Activated CD4-positive, alpha-beta T cell treated with anti-CD3 and anti-CD28 coated beads, Interleukin-2, amount 50 U/mL, for 16 hours (primary cell): ENCODE measurements at regions not wholly inside any gene's neighbourhood (a gene's known extent, or its start where the extent isn't known, plus 50 kb on each side); places are given as distances from the start of the nearest gene placed in this dataset.

Experiments used
- DNase-seq: peaks from one replicate; pipeline ENCODE4 v3.0.0-alpha.2; 2020

DNA sequence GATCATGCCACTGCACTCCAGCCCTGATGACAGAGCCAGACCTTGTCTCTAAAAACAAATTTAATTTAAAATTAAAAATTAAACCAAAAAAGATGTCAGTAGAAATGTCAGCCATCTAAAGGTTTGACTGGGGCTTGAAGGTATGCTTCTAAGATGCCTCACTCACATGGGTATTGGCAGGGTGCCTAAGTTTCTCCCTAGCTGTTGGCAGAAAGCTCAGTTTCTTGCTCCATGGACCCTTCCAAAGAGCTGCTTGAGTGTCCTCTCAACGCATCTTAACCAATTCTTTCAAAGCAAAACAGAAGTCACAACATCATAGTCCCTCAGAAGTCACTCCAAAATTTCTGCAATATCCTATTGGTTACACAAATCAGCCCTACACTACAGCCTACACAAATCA lies 231.0 kb upstream of the ADGRL2 start:
- no peak for DNase-seq

- no peak for DNase-seq
Measured at GRCh38 chr1:81563632-81564031, 237.1 kb upstream of the ADGRL2 start.

DNA sequence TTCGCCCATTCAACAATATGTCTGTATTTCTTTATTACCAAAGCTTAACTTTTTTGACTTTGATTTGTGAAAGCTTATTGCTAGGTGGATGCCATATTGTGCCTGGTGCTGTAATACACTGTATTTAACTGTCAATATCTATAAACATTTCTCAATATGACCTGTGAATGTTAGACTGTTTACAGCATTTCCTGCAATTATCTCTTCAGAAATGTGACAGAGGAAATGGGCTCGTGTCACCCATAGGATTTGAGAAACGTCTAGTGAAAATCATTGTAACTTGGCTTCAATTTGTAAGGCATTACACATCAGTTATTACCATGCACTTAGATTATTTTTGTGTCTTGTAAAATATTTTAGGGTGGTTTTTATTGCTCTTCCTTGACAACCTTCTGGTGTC lies 237.8 kb upstream of the ADGRL2 start:
- no peak for DNase-seq

GRCh38 chr1:81560629-81561028 lies 240.1 kb upstream of the ADGRL2 start:
- DNase-seq, result no peak

GRCh38 chr1:81559662-81560350 lies 240.9 kb upstream of the ADGRL2 start:
- no peak for DNase-seq

DNA sequence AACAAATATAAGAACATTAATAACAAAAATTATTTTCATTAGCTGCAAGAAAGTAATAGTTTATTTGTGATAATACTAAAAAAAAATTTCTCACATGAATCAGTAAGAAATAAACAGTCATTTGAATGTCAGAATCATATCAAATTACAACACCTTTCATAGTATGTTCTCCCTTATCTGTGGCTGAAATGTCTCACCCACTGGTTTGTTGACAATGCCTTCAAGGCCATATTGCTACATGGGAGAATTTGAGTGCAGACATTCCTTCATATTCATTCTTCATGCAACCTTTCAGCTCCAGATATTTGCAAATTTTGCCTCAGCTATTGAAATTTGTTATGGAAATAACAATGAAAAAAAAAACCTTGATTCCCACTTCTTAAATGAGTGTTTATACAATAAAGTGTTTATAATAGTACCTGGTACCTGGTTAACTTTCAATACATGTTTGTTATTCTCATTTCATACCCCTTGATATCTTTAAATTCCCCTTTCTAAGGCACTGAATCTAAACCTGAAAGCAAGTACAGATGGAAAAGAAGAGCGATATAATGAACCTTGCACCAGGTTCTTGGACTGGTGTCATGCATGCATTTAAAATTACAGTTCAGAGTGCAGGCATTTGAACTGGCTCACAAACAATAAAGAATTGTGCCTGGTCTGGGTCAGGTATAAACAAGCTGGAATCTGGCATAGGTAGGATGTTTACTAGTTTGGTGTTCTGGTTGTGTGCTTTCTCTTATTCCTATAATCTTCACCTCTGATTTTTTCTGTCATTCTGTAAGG lies 242.2 kb upstream of the ADGRL2 start:
- DNase-seq, result no peak

DNA sequence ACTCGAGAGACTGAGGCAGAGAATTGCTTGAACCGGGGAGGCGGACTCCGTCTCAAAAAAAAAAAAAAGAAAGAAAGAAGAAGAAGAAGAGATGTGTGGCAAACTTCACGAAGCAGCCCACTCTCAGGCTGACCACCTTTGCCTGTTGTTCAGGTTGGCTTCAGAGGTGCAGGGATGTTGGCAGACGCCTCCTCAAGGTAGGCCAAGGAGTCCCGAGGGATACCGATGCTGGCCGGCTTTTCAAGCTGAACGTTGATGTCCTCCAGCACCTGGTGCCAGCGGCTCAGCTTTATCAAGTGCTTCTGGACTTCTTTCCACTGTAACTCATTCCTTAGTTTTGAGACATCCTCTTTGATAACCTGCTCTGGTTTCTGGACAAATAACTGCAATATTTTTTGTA lies 243.8 kb upstream of the ADGRL2 start:
- DNase-seq, result no peak

GRCh38 chr1:81554534-81554933 lies 246.2 kb upstream of the ADGRL2 start:
- DNase-seq, result no peak

GRCh38 chr1:81554108-81554507 lies 246.6 kb upstream of the ADGRL2 start:
- no peak for DNase-seq

DNA sequence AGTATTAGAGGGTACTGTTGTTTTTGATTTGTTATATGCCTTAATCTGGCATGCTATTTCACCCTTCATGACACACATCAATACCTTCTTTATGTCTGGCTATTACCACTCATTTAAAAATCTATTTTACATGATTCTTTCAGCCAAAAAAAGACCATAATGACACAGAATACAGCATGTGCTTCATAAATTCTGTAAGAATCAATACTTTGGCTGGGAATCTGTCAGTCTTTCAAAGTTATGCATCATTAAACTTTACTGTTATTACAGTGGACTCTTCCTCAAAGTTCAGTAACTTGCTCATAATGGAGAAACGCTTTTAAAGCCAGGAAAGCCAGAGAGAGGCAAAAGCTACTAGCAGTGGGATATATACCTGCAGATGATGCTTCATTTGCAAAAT lies 247.2 kb upstream of the ADGRL2 start:
- DNase-seq, result no peak

- no peak for DNase-seq
Measured at GRCh38 chr1:81551946-81552345, 248.8 kb upstream of the ADGRL2 start.

DNA sequence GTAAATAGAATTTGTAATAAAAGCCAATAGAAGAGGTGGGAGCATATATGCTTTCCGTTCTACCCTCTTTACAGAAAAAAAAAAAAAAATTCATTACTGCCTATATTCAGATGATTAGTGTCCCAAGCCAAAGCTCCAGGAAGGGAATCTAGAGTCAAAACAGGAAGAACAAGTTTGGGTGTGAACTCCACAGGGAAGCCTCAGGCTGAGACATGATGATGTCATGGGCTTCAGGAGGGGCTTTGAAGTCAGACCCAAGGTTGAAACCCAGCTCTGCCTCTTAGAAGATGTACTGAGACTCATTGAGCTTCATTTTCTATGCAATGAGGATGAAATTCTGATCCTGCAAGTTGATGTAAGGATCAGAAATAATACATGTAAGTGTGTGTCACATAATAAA lies 250.0 kb upstream of the ADGRL2 start:
- DNase-seq, result no peak

GRCh38 chr1:81549588-81550127 lies 251.1 kb upstream of the ADGRL2 start:
- peak; percentile 20 for DNase-seq

DNA sequence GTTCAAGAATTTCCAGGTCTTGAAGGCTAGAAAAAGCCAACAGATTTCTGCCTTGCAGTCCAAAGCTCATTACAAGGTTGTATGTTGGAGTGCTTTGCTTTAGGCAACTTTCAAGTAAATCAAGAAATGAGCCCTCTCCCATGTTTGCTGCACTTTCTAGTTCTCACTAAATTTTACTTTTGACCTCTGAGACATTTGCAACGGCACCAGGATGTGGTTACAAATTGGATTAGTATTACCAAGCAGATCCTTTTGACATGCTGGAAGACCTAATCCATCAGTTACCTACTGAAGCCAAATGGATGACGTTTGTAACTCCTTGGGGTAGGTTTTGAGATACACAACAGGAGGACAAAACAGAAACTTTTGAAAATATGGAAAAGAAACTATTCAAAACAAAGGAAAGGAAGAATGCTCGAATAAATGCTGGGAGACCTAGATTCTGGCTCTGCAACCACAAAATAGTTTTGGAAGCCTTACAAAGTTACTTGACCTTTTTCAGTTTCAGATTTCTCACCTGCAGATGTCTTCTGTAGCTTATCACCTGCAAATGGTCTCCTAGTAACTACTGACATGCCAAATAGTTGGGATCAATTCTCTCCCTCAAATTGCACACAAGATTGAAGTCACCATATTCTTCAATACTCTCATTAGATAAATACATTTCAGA lies 251.7 kb upstream of the ADGRL2 start:
- peak; percentile 50 for DNase-seq

DNA sequence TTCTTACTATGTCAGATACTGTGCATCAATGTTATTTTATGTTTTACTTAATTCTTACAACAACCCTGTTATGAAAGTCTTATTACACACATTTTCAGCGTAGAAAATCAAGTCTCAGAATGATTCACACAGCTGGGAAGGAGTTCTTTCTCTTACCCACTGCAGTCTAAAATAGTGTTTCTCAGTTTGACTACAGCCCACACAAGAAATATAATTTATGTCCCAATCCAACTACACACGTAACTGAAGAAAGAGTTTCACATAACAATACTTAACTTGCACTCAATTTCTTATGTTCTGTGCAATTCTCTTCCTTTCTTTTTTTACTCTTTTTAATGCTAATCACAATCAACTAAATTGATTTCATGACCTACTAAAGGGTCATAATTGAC lies 252.8 kb upstream of the ADGRL2 start:
- DNase-seq, result peak; percentile 52

DNA sequence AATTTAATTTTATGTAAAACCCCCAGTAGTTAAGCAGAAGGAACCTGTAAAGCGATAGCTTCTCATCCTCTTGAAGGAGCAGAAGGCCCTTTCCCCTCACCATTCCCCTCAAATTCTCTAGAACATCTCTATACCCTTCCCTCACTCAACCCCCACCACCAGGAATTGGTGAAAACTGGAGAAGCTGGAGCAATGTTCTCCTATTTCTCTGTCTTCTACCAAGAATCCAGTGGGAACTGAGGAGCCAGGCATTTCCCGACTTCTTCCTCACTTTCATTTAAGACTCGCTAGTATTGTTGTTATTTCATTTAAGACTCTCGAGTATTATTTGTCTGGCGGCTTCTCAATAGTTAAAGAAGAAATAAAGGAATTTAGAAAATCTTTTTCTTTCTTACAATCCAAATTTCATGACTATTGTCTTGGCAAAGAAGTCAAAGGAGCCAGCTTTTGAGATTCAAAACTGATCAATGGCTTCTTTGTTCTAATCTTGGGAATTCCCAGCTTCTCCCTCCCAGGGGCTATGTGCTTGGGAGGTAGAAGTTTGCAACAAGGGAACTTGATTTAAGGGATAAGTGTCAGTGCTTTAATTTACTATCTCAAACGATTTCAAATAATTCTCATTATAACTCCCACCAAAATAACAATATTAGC lies 253.3 kb upstream of the ADGRL2 start:
- no peak for DNase-seq

DNA sequence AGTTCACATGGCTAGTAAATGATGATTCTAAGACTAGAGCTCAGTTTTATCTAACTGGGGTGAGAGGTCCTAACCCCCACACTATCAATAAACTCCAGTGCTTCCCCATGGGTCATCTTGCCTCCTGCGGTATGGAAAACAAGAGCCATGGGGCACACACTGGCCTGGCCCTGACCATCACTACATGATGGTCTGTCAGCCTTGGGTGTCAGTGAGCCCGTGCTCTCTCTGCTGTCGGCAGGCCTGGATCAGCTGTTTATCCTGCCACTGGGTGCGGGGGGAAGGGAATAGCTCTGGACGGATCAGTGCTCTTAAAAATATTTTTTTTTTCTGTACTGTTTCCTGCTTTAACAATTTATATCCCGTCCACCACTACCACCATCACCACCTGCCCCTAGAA lies 255.0 kb upstream of the ADGRL2 start:
- DNase-seq, result no peak

GRCh38 chr1:81543764-81544163 lies 257.0 kb upstream of the ADGRL2 start:
- no peak for DNase-seq

GRCh38 chr1:81542196-81542595 lies 258.5 kb upstream of the ADGRL2 start:
- no peak for DNase-seq

- no peak for DNase-seq
Measured at GRCh38 chr1:81540216-81540615, 260.5 kb upstream of the ADGRL2 start.

DNA sequence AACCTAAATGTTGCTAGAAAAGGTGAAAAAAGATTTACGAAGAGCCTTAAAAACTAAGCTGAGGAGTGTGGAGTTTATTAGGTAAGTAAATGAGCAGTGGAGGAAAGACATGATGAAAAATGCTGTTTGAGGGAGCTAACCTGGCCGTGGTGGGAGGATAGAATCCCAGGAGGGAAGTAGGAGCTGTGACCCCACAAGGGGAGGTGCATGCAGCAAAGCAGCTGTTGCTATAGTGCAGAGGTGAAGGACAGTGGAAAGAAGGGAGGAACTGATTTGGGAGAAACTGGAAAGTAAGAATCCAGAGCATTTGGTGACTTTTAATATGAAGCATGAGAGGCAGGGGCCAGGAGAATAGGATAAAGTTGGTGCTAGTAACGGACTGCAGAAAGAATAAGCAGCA lies 271.7 kb upstream of the ADGRL2 start:
- DNase-seq, result no peak

DNA sequence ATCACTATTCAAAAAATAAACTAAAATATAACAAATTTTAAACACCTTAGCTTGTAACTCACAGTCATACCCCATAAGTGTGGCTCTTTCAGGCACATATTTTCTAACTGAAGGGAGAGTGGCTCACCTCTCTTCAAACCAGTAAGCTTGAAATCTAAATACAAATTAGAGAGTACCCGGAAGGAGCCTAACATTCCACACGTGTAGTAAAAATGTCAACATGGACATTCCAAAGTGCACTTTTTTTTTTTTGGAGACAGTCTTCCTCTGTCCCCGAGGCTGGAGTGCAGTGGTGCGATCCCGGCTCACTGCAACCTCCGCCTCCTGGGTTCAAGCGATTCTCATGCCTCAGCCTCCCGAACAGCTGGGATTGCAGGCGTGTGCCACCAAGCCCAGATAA lies 275.6 kb upstream of the ADGRL2 start:
- DNase-seq, result no peak

DNA sequence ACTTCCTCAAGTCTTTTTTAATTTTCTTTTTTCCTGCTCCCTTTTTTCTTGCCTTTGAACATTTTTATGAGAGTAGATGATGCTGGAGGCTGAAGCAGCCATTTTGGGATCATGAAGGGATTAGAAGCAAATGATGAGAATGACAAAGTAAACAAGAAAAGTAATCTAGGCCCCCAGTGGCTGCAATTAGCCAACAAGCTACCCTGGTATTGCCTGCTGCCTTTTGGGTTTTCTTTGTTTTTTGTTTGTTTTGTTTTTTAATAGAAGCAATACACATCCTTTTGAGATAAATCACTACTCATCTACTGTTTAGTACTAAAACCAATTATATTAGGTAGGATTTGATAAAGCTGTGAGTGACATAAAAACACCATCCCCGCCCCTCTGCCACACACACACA lies 280.7 kb upstream of the ADGRL2 start:
- no peak for DNase-seq
